ENCODE measurements at regions not wholly inside any gene's neighbourhood (a gene's known extent, or its start where the extent isn't known, plus 50 kb on each side); places are given as distances from the start of the nearest gene placed in this dataset.

- TF ChIP-seq CTCF (conservative IDR thresholded peaks at IDR 0.05 in 1 of 2, IDR thresholded peaks at IDR 0.05 in 1 of 2; ENCODE audit: extremely low read depth in 1 of 2, insufficient read depth in 1 of 2, low read depth in 1 of 2, low read length in 2 of 2) (no peak), EZH2 (IDR thresholded peaks at IDR 0.05; ENCODE audit: borderline replicate concordance, low read length) (no peak)
These were observed 237.9 kb upstream of the MMADHC start for GRCh38 chr2:149825473-149825872.
